ENCODE measurements at regions not wholly inside any gene's neighbourhood (a gene's known extent, or its start where the extent isn't known, plus 50 kb on each side); places are given as distances from the start of the nearest gene placed in this dataset.

- H3K4me3 ChIP-seq (ENCODE audit: low read length, poor library complexity, severe bottlenecking), result no peak overlapping the region
- no peaks in the 10 kb centered on the region for H3K79me2 ChIP-seq (ENCODE audit: insufficient read depth, low read length)
- H3K9ac ChIP-seq (ENCODE audit: low read depth, low read length, poor library complexity, severe bottlenecking), result no peak overlapping the region
- H4K20me1 ChIP-seq (ENCODE audit: insufficient read depth, low read length, poor library complexity, severe bottlenecking), result no peaks in the 10 kb centered on the region
- H3K27me3 ChIP-seq (ENCODE audit: insufficient read depth, low read length, poor library complexity, severe bottlenecking), result no peaks in the 10 kb centered on the region
- H3K4me2 ChIP-seq (ENCODE audit: low read depth, low read length, poor library complexity, severe bottlenecking), result no peak overlapping the region
- H2AFZ ChIP-seq (ENCODE audit: low read length), result no peak overlapping the region
- H3K9me2 ChIP-seq (replicated peaks; ENCODE audit: low read depth, low read length), result no peaks in the 10 kb centered on the region
- no peaks in the 10 kb centered on the region for H3K9me3 ChIP-seq (ENCODE audit: insufficient read depth, low read depth, low read length)
- H3K36me3 ChIP-seq (ENCODE audit: insufficient read depth, low read length), result no peaks in the 10 kb centered on the region
- no peaks in the 10 kb centered on the region for H3K4me1 ChIP-seq (ENCODE audit: insufficient read depth, low read length, poor library complexity, severe bottlenecking)
- H3F3A ChIP-seq (ENCODE audit: low read depth), result no peaks in the 10 kb centered on the region
- TF ChIP-seq EZH2phosphoT487 (IDR thresholded peaks at IDR 0.05; ENCODE audit: borderline replicate concordance) (no peak), CTCF (conservative IDR thresholded peaks at IDR 0.05; ENCODE audit: low read length) (no peak)
These were observed 474.8 kb upstream of the CNTN4 start for GRCh38 chr3:1623896-1624295.

- Histone ChIP-seq H3K36me3 (ENCODE audit: insufficient read depth, low read length) (no peaks in the 10 kb centered on the region), H3K9me2 (replicated peaks; ENCODE audit: low read depth, low read length) (no peaks in the 10 kb centered on the region), H3K9ac (ENCODE audit: low read depth, low read length, poor library complexity, severe bottlenecking) (no peak overlapping the region), H3K9me3 (ENCODE audit: insufficient read depth, low read depth, low read length) (no peaks in the 10 kb centered on the region), H2AFZ (ENCODE audit: low read length) (no peak overlapping the region), H3K4me2 (ENCODE audit: low read depth, low read length, poor library complexity, severe bottlenecking) (no peak overlapping the region), H3K4me1 (ENCODE audit: insufficient read depth, low read length, poor library complexity, severe bottlenecking) (no peaks in the 10 kb centered on the region), H3F3A (ENCODE audit: low read depth) (no peaks in the 10 kb centered on the region), H3K79me2 (ENCODE audit: insufficient read depth, low read length) (no peaks in the 10 kb centered on the region), H4K20me1 (ENCODE audit: insufficient read depth, low read length, poor library complexity, severe bottlenecking) (no peaks in the 10 kb centered on the region), H3K27me3 (ENCODE audit: insufficient read depth, low read length, poor library complexity, severe bottlenecking) (no peaks in the 10 kb centered on the region), H3K4me3 (ENCODE audit: low read length, poor library complexity, severe bottlenecking) (no peak overlapping the region)
- TF ChIP-seq EZH2phosphoT487 (IDR thresholded peaks at IDR 0.05; ENCODE audit: borderline replicate concordance) (no peak), CTCF (conservative IDR thresholded peaks at IDR 0.05; ENCODE audit: low read length) (no peak)
These were observed 466.5 kb upstream of the CNTN4 start for GRCh38 chr3:1632128-1632527.

- Histone ChIP-seq H2AFZ (ENCODE audit: low read length) (no peak overlapping the region), H3K4me3 (ENCODE audit: low read length, poor library complexity, severe bottlenecking) (no peak overlapping the region), H3K4me1 (ENCODE audit: insufficient read depth, low read length, poor library complexity, severe bottlenecking) (no peaks in the 10 kb centered on the region), H3F3A (ENCODE audit: low read depth) (no peaks in the 10 kb centered on the region), H4K20me1 (ENCODE audit: insufficient read depth, low read length, poor library complexity, severe bottlenecking) (no peaks in the 10 kb centered on the region), H3K9ac (ENCODE audit: low read depth, low read length, poor library complexity, severe bottlenecking) (no peak overlapping the region), H3K79me2 (ENCODE audit: insufficient read depth, low read length) (no peaks in the 10 kb centered on the region), H3K9me3 (ENCODE audit: insufficient read depth, low read depth, low read length) (no peaks in the 10 kb centered on the region), H3K27me3 (ENCODE audit: insufficient read depth, low read length, poor library complexity, severe bottlenecking) (no peaks in the 10 kb centered on the region), H3K36me3 (ENCODE audit: insufficient read depth, low read length) (no peaks in the 10 kb centered on the region), H3K4me2 (ENCODE audit: low read depth, low read length, poor library complexity, severe bottlenecking) (no peak overlapping the region), H3K9me2 (replicated peaks; ENCODE audit: low read depth, low read length) (no peaks in the 10 kb centered on the region)
- no peak for TF ChIP-seq EZH2phosphoT487 (IDR thresholded peaks at IDR 0.05; ENCODE audit: borderline replicate concordance)
- TF ChIP-seq CTCF (conservative IDR thresholded peaks at IDR 0.05; ENCODE audit: low read length), result no peak
These were observed 436.8 kb upstream of the CNTN4 start for GRCh38 chr3:1661839-1662238.

Data from Loucy (cell line).